Activated CD8-positive, alpha-beta memory T cell treated with anti-CD3 and anti-CD28 coated beads for 24 hours (primary cell): ENCODE measurements at regions not wholly inside any gene's neighbourhood (a gene's known extent, or its start where the extent isn't known, plus 50 kb on each side); places are given as distances from the start of the nearest gene placed in this dataset.

Source experiments
- DNase-seq: peaks from one replicate; pipeline ENCODE4 v3.0.0-alpha.2; 2020

DNA sequence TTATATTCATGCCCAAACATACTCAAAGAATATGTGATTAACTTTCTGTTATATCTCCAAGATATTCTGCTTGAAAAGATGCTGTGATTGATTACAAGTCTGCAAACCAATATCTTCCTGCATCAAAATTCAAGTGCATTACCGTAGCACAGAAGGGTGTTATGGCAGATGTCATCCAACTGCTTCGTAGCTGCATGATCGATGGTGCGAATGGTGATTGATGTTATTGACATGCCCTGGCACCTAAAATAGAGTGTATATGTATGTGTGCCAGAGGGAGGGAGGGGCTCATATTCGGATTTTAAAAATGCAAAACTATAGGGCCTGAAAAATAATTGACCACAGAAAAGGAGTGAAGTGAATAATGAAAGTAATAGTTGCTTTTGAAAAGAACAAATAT, 882.1 kb upstream of the NUDT12 start:
- DNase-seq: no peak

DNA sequence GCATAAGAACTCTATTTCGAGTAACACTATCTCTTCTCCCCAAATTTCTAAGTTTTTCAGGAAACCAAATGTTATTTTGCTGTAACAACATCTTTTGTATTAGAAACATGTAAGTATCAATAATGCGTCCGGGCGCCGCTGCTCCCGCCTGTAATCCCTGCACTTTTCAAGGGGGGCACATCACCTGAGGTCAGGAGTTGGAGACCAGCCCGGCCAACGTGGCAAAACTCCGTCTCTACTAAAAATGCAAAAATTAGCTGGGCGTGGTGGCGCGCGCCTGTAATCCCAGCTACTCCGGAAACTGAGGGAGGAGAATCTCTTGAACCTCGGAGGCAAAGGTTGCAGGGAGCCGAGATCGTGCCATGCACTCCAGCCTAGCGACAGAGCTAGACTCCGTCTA, 881.1 kb upstream of the NUDT12 start:
- no peak for DNase-seq

DNA sequence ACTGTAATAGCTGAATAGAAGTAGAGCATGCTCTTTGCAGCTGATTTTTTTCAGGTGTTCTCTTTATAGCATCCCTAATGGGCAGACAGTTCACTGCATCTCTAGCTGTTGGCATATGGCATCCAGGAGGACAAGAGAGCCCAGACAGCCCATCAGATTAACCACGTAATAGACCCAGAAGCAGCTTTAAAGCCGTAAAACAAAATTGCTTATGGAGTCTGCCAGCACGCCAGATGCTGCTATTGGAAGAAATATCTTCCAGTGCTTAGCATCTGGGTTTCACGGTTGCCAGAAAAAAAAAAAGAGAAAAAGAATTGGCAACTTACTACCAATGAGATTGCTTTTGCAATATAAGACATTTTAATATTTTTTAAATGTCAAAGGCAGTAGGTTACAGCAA, 869.4 kb upstream of the NUDT12 start:
- DNase-seq: no peak

DNA sequence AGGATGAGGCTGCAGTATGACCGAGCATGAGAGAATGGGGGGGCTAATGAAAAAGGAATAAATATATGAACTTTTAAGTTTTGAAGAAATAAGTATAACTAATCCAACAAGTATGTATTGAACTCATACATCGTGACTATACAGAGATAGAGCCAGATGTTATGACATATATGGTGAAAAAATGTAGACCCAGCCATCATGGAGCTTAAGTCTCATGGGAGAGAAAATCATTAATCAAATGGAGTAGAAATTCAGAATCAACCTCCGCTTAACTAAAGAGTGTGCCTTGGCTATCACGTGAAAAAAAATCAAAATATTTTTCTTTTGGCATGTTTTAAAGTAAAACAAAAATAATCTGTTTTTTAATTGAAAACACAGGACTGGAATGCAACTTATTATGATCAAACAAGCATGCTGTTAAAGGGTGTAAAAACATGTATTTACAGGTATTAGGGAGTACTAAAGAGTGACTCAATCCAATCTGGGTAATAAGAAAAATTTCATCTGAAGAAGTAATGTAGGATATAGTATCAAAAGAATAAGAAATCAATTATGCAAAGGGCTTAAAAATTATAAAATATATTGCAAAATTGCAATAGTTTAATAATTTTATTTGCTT, 868.5 kb upstream of the NUDT12 start:
- DNase-seq: no peak

DNA sequence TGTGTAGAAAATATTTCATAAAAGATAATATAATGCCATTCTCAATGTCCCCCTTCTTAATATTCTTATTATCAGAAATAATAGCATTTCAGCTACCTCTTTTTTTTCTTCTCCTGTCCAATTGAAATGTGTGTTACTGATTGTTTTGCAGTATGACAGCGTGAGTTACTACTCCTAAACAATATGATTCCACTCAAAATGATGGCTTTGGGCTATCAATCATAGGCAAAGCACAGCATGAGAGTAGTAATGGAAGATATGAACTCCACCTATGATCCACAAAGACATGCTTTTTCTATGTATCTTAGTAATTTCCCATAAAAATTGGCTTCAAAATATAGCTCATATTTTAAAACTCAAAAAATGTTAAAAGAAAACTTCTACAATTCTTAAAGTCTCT, 867.3 kb upstream of the NUDT12 start:
- DNase-seq: no peak

DNA sequence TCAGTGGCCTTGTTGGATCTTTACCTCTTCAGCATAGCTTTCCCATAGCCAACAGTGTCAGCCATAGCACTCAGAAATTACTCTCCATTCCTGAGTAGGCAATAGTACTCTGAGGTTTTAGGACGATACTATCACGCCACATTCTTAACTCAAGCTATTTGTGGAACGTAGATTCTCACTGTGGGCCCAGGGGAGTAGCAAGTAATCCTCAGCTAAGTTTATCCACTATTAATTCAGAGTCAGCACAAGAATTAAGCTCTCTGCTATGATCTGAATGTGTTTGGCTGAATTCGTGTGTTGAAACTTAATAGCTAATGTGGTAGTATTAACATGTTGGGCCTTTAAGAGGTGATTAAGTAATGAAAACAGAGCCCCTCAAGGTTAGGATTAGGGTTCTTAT, 858.8 kb upstream of the NUDT12 start:
- no peak for DNase-seq

DNA sequence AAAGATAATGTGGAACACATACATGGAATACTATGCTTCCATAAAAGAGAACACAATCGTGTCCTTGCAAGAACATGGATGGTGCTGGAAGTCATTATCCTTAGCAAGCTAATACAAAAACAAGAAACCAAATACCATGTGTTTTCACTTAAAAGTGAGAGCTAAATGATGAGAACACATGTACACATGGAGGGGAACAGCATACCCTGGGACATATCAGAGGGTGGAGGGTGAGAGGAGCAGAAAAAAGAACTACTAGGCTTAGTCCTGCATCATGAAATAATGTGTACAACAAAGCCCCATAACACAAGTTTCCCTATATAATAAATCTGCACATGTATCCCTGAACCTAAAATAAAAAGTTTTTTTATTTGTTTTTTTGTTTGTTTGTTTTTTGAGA, 855.5 kb upstream of the NUDT12 start:
- DNase-seq: no peak

DNA sequence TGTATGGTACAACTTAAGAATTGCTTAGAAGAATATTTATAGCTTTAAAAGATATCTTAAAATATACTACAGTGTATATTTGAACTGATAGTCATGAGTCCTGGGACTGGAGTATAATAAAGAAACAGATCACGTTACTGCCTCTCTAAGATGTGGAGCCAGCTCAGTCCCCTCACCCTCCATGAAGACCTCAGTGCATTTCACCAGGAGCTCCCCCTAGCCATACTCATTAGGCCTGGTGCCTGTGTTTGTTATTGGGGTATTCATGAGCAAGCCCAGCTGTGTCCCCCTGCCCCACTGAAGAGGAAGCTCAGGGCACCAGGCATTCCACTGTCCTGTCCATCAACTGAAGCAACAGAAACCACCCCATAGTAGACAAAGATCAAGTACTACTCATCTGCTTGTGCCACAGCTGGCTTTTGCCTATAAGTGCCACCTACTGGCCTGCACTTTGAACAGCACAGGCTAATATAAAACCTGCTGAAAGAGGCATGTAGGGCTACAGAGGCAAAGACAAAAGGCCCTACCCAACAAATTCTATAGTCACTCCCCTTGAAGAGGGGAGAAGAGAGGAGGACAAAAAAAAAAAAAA, 850.2 kb upstream of the NUDT12 start:
- DNase-seq: no peak

DNA sequence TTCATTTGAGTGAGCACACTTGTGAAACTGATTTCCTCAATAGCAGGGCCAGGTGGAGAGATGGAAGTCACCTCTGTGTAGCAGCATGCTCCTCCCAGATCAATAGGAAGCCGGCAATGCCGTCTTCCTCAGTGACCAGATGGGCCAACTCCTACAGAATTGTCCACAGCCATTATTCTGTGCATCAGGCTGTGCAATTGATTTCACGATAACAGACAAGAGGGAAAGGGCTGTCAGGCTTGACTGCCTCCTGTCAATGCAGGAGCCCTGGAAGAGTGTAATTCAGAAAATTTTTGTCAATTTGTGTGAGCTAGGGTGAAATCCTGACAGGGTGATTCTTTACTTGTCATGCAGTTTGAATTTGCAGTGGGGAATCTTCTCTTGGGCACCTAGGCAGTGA, 838.4 kb upstream of the NUDT12 start:
- DNase-seq: no peak

DNA sequence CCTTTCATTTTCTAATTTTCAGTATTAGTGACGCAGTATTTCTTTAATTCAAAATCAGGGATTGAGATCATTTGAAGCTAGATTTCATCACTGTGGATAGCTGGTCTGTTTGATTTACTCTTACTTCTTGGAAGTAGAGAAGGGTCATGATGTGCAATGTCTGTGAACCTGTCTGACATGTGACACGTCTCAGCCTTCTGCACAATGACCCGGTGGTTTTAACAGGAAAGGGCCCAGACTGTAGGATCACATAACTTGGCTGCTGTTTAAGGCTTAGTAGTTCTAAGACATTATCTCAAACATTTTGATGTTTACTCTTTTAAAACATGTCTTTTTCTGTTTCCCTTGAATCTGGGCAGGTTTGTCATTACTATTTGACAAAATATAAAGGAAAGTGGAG, 823.3 kb upstream of the NUDT12 start:
- DNase-seq: no peak

DNA sequence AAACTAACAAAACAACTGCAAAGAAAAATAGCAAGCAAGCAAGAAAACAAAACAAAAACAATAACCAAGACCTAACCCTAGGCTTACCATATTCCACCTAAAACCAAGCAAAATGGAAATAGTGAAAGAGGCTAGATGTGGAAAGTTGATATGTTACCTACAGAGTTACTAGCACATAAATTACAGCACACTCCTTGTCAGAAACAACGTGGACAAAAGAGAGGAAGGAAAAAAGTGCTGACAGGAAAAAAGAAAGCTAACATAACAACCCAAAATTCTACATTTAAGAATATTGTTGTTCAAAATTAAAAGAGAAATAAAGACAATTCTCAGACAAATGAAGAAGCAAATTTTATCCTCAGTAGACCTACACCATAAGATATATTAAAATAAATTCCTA, 812.8 kb upstream of the NUDT12 start:
- DNase-seq: no peak

DNA sequence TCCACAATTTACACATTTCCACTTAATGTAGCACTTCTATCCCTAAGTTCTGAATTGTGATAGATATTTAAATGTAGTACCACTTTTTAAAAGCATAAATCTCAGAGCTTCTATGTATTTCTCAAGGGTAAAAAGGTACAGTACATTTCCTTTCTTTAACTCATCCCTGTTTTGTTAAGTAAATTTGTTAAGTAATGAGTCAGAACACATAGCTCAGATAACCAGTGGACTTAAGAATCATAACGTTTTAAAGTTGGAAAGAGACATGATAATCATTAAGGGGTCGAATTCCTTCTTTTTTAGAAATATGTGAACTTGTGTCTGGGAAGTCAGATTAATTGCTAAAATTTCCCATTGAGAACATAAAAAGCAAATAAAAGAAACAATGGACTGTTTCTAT, 810.2 kb upstream of the NUDT12 start:
- DNase-seq: no peak

DNA sequence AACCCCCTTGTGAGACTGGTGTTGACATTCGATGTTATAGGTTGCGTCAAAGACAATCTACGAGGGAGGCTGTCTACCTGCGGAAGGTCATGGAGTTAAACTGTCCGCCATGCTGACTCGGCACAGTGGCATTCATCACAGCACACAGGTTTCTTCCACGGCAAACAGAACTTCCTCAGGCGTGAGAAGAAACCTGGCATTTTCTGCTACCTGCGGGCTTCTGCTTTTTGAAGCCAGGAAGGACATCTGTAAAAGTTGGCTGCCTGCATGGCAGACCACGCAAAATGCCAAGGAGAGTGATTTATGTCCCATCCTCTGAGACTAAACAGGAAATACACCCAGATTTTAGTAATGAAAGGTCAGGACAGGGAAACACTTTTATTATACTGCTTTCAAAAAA, 809.8 kb upstream of the NUDT12 start:
- no peak for DNase-seq

DNA sequence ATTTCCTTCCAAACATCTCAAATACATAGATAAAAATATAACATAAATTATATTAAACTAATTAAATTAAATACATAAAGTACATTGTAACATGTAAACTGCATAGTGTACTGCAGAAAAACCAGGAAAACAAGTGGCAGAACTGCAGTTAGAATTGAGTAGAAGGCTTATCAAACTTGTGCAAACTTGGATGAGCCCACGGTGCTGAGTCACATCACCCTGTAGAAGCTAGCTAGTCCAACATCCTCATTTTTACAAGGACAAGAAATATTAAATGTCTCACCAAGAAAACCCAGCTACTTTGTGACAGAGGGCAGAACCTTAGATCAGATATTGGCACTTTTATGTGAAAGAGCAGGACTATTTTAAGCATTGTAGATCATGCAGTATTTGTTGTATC, 807.9 kb upstream of the NUDT12 start:
- DNase-seq: no peak

DNA sequence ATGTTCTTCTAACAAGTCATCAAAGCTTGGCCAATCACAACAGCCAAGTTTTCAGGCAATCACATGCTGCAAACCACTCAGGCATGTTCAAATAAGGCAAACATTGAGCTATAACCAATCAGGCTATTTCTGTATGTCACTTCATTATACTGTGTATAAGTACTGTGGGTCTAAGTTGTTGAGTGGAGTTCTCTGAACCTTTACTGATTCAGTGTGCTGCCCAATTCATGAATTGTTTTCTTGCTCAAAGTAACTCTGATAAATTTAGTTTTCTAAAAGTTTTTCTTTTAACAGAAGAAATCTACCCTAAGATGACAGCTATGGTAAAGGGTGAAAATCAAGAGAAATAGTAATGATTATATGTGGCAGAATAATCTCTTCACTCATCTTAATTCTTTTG, 805.4 kb upstream of the NUDT12 start:
- no peak for DNase-seq

DNA sequence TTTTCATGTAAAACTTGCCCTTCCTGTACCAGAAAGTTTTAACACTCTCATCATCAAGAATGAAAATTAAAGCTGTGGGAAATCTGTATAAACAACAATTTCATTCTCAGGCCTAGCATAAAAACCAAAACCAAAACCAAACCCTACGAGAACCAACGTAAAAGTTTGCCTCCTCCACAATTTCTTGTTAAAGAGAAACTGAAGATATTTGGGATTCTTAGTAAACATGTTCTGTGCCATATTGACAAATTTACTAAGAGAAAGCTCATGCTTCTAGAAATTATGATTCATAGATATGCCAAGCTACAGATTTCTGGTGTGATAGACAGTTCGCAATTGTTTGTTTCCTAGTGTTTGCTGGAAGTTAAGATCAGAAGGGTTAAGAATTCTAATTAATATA, 801.0 kb upstream of the NUDT12 start:
- DNase-seq: no peak

DNA sequence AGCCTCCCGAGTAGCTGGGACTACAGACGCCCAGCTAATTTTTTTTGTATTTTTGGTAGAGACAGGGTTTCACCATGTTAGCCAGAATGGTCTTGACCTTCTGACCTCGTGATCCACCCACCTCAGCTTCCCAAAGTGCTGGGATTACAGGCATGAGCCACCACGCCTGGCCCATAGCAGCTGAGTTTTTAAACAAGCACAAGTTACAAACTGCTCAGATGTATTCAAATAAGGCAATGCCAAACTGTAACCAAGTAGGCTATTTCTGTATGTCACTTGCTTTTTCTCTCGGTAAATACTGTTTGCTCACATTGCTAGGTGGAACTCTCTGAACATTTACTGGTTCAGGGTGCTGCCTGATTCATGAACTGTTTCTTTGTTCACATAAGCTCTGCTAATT, 799.3 kb upstream of the NUDT12 start:
- no peak for DNase-seq

DNA sequence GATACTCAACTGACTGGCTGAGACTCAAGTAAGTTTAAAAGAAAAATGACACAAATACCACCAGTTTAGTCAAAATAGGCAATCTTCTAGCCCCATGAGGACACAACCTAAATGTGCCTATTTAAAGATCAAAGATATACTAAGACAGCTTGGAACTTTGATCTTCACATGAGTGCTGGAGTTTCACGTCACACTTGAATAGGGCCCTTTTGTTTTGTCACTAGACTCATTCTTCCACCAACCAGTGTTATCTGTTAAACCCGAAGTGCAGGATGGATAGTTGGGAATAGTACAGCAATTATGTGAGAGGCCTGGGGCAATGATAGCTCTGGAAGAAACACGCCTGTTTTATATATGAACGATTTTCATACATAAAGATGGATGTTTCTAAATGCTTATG, 792.8 kb upstream of the NUDT12 start:
- no peak for DNase-seq

DNA sequence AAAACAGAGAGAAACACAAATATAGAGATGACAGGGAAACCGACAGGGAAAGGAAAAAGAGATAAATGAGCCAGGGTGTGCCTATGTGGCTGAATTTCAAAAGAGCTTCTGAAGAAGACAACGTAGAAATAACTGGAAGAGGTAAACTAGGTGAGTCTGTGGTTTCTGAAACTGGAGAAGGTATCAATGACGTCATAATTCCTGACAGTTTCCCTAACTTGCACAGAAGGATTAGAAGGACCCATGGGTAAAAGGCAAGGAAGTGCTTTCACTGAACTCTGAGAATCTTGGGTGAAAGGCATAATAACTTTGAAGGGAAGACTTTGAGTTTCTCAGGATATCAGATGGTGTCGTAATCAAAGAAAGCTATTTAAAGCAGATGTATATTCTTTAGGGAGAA, 790.8 kb upstream of the NUDT12 start:
- no peak for DNase-seq

DNA sequence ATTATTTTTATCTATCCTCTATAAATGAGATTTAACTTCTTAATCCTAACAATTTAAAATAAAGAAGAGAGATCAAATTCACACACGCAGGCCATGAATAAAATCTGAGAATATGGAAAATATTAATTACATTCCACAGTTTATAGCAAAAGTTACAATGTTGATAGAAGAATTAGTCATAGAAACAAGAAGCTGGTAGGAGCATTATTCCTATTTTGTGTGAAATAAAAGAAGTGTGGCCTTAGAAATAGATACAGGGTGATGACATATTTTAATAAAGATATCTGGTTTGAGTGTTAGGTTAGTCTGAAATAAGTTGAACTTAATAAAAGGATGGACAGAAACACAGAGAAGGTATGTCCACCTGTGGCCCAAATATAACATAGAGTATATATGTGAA, 790.4 kb upstream of the NUDT12 start:
- DNase-seq: no peak

DNA sequence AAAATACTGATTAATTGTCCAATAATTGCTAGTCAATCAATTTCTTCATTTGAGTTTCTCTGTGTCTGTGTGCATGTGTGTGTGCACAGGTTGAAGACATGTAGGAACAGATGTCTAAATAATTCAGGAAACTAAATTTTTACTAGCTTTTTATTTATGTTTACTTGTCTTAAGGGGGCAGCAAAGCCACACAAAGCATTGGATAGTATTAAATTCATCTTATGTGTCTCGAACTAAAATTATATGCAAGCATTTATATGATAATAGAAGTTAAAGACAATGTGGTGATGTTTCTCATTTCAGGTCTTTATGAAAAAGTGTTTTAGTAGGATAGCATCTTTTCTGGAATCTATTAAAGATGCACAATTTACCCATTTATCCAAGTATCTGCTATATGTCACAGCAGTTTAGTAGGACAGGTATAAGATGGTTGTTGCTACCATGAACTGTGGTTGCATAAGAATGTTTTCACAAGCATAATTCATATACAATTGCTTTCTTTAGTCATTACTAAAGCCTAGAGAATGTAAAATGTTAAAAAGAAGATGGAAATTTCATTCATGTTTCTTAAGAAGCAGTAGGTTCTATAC, 784.6 kb upstream of the NUDT12 start:
- no peak for DNase-seq

DNA sequence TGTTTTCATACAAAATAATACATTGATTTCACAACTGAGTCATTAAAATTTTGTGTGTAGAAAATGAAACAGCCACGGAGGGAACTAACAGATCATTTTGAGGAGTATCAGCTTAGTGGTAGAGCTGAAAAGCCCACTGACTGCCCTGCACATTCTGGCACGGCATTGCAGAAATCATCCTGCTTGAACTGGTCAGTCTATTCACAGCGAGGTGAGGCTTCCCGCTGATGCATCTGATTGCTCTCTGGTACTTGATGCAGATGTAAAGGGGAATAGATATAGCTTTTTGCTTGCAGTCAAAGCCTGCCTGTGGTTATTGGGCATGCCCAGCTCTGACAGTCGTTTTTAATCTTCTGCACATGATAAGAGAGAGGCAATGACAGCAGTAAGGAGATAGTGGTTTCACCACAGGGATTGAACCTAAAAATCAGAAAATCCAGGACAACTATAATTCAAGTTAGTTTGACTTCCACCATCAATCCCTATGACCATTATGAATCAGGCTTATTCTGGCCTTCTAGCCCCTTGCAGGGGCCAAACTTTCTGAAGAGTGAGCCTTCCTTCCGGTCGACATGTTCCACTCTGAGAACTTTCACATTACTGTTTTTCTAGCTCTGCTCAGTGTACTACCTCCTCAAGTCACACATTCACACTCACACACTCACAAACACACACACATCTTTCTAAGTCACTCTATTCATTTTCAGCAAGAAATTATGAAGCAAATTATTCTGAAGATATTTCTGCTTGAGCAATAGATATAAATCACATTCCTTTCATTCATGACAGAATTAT, 782.8 kb upstream of the NUDT12 start:
- no peak for DNase-seq

DNA sequence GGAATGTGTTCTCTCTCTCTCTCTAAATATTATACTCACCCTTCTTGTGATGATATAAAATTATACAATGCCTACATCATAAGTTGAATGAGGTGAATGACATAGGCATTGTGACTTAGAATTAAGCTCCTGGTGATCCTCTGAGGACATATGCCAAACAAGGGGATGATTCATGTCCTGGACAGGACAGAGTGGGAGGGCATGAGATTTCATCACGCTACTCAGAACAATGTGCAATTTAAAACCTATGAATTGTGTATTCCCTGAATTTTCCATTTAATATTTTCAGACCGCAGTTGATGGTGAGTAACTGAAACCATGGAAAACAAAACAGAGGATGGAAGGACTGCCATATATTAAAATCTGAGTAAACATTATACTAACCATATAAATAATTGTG, 782.2 kb upstream of the NUDT12 start:
- DNase-seq: no peak

DNA sequence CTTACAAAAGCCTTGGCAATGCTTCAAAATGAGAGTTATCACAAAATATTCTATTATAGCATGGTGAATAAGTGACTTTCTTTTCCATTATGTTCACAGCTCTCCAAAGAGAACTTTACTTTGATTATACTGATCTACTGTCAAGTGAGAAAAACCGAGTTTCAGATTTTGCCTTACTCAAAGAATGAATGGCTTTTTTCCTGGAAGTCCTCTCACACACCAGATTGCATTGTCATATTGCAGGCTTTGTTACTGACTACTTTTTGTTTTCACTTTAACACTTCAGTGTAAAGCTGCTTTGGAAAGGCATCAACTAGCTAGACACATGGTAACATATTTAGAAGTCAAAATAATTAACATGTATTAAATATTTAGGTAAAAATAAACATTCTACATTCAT, 765.2 kb upstream of the NUDT12 start:
- DNase-seq: no peak
